Panc1 (cell line): ENCODE measurements at regions not wholly inside any gene's neighbourhood (a gene's known extent, or its start where the extent isn't known, plus 50 kb on each side); places are given as distances from the start of the nearest gene placed in this dataset.
"Not testable (repeated sequence)": the region's sequence is repeated elsewhere in the genome, so short reads cannot be mapped to it uniquely, and the experiment has no call there.

Source experiments
- ATAC-seq: fragments of 200-7000 bp; cut with Tn5 transposase; 2 replicates; pipeline ENCODE4 v1.9.1; 2020; ENCODE audit warnings: mild to moderate bottlenecking, moderate library complexity
- BruUV-seq: library from RNA; stranded (reverse); fragments of 400-500 nt; replicated peaks from 2 replicates; lab custom pipeline; 2021; lab: Mats Ljungman, UMichigan
- CTCF ChIA-PET: fragments of 300-600 bp; sonication (Branson Sonifier 250); formaldehyde crosslinking; loops from one replicate; lab custom pipeline; 2022; ENCODE audit warnings: antibody characterized with exemption; lab: Charles Lee
- POLR2A ChIA-PET: fragments of 300-600 bp; sonication (Branson Sonifier 250); formaldehyde crosslinking; loops from one replicate; lab custom pipeline; 2022; ENCODE audit warnings: antibody characterized with exemption; lab: Charles Lee
- DNase-seq: peaks from one replicate; pipeline ENCODE4 v3.0.0-alpha.2; 2010; ENCODE audit warnings: low read depth, low spot score
- H3K27ac ChIP-seq: 2 replicates; pipeline ENCODE4 v1.5.1; 2011; ENCODE audit warnings: mild to moderate bottlenecking, low read length, inconsistent platforms
- H3K27me3 ChIP-seq: fragments of 200-500 bp; sonication (Bioruptor generic); 2 replicates; pipeline ENCODE4 v1.6.0; 2014; ENCODE audit warnings: low read length, inconsistent platforms; ENCODE audit not compliant: control insufficient read depth, insufficient read depth
- H3K36me3 ChIP-seq: fragments of 200-500 bp; sonication (Bioruptor generic); 2 replicates; pipeline ENCODE4 v1.5.1; 2014; ENCODE audit warnings: inconsistent platforms, mild to moderate bottlenecking, low read length, moderate library complexity; ENCODE audit not compliant: control insufficient read depth, insufficient read depth
- H3K4me1 ChIP-seq: 2 replicates; pipeline ENCODE4 v1.5.1; 2011; ENCODE audit warnings: inconsistent platforms, mild to moderate bottlenecking, low read length, moderate library complexity; ENCODE audit not compliant: control insufficient read depth, insufficient read depth
- H3K4me3 ChIP-seq, 2 experiments: 2 replicates each; pipeline ENCODE4 v1.5.1; 2011 to 2012; ENCODE audit warnings: low read depth in 2 of 2, low read length in 2 of 2, mild to moderate bottlenecking in 2 of 2, inconsistent platforms in 1 of 2, moderate library complexity in 1 of 2
- H3K9me3 ChIP-seq: fragments of 200-500 bp; sonication (Bioruptor generic); 2 replicates; pipeline ENCODE4 v1.5.1; 2014; ENCODE audit warnings: low read depth, mild to moderate bottlenecking, inconsistent platforms, low read length, moderate library complexity; ENCODE audit not compliant: control insufficient read depth, insufficient read depth
- POLR2AphosphoS5 ChIP-seq: IDR thresholded peaks from 2 replicates; pipeline ENCODE4 v1.6.1; 2012; ENCODE audit warnings: mild to moderate bottlenecking, low read depth, low read length, moderate library complexity
- SIN3A ChIP-seq: IDR thresholded peaks from 2 replicates; pipeline ENCODE4 v1.6.1; 2012; ENCODE audit warnings: low read depth, mild to moderate bottlenecking, low read length, moderate library complexity, borderline replicate concordance; ENCODE audit not compliant: insufficient read depth
- TCF7L2 ChIP-seq: IDR thresholded peaks from 2 replicates; pipeline ENCODE4 v1.6.1; 2011; ENCODE audit warnings: mild to moderate bottlenecking, low read depth, low read length, inconsistent platforms
- in situ Hi-C: cut with HindIII; loops from 2 replicates; pipeline ENCODE4 v1.10.0; 2016; ENCODE audit warnings: low sequenced_read_pairs, low pct_unique_long_range_greater_than_20kb
- intact Hi-C: fragments of 100-400 bp; cut with micrococcal nuclease; formaldehyde crosslinking; loops from one replicate; pipeline ENCODE4 v1.10.0; 2022; ENCODE audit not compliant: unreplicated experiment
- TF ChIP-seq, protein P1 (sequence below), 2 experiments: IDR thresholded peaks; 2 replicates each; pipeline ENCODE4 v1.6.1; 2011 to 2012; ENCODE audit warnings: low read depth in 2 of 2, control low read depth in 1 of 2, low read length in 1 of 2, mild to moderate bottlenecking in 1 of 2, moderate library complexity in 1 of 2; ENCODE audit not compliant: insufficient read depth in 1 of 2
- TF ChIP-seq, protein P2 (sequence below): fragments of 450-650 bp; IDR thresholded peaks from 2 replicates; pipeline ENCODE4 v1.5.1; 2017; ENCODE audit warnings: mild to moderate bottlenecking

DNA sequence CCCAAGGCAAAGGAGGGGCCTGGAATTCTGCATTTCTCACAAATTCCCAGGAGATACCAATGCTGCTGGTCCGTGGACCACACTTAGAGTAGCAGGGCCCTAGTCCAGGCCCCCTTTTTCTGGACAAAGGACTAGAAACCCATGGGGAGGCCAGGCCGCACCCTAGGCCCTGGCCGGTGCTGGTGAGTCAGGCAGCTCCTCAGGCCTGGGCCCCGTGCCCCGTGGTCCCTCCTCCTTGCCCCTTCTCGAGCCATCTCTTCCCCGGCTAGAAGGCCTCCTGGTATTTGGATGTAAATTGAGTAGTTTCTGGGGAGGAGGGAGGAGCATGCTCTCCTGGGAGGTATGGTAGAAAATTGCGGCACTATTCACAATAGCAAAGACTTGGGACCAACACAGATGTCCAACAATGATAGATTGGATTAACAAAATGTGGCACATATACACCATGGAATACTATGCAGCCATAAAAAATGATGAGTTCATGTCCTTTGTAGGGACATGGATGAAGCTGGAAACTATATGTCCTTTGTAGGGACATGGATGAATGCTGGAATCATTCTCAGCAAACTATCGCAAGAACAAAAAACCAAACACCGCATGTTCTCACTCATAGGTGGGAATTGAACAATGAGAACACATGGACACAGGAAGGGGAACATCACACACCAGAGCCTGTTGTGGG, 91.9 kb downstream of the KATNIP start:
- H3K36me3 ChIP-seq, BruUV-seq, CTCF ChIA-PET, H3K9me3 ChIP-seq, ATAC-seq, intact Hi-C loops, POLR2A ChIA-PET, H3K27me3 ChIP-seq, H3K27ac ChIP-seq, DNase-seq, H3K4me1 ChIP-seq, in situ Hi-C loops, H3K4me3 ChIP-seq: not testable (repeated sequence)

DNA sequence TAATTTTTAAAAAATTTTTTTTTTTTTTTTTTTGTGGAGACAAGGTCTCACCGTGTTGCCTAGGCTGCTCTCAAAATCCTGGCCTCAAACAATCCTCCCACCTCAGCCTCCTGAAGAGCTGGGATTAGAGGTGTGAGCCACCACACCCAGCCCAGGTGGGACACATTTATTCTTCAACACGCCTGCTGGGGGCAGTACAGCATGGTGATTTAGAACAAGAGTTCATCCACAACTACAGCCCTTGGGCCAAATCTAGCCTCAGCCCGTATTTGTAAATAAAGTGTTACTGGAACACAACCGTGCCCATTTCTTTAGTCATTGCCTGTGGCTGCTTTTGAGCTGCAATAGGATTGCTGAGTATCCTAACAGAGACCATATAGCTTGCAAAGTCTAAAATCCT, 92.8 kb downstream of the KATNIP start:
- no peaks in the 10 kb centered on the region for H3K4me1 ChIP-seq
- ATAC-seq, result peak; percentile 61; the same call in 1 of the 2 replicates
- TF ChIP-seq SIN3A (no peak), POLR2AphosphoS5 (no peak), TCF7L2 (no peak)
- TF ChIP-seq, protein P1, sequence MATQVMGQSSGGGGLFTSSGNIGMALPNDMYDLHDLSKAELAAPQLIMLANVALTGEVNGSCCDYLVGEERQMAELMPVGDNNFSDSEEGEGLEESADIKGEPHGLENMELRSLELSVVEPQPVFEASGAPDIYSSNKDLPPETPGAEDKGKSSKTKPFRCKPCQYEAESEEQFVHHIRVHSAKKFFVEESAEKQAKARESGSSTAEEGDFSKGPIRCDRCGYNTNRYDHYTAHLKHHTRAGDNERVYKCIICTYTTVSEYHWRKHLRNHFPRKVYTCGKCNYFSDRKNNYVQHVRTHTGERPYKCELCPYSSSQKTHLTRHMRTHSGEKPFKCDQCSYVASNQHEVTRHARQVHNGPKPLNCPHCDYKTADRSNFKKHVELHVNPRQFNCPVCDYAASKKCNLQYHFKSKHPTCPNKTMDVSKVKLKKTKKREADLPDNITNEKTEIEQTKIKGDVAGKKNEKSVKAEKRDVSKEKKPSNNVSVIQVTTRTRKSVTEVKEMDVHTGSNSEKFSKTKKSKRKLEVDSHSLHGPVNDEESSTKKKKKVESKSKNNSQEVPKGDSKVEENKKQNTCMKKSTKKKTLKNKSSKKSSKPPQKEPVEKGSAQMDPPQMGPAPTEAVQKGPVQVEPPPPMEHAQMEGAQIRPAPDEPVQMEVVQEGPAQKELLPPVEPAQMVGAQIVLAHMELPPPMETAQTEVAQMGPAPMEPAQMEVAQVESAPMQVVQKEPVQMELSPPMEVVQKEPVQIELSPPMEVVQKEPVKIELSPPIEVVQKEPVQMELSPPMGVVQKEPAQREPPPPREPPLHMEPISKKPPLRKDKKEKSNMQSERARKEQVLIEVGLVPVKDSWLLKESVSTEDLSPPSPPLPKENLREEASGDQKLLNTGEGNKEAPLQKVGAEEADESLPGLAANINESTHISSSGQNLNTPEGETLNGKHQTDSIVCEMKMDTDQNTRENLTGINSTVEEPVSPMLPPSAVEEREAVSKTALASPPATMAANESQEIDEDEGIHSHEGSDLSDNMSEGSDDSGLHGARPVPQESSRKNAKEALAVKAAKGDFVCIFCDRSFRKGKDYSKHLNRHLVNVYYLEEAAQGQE (IDR thresholded peaks at IDR 0.05; ENCODE audit: insufficient read depth in 1 of 2, low read depth in 2 of 2, low read length in 1 of 2), result no peak
- TF ChIP-seq, protein P2, sequence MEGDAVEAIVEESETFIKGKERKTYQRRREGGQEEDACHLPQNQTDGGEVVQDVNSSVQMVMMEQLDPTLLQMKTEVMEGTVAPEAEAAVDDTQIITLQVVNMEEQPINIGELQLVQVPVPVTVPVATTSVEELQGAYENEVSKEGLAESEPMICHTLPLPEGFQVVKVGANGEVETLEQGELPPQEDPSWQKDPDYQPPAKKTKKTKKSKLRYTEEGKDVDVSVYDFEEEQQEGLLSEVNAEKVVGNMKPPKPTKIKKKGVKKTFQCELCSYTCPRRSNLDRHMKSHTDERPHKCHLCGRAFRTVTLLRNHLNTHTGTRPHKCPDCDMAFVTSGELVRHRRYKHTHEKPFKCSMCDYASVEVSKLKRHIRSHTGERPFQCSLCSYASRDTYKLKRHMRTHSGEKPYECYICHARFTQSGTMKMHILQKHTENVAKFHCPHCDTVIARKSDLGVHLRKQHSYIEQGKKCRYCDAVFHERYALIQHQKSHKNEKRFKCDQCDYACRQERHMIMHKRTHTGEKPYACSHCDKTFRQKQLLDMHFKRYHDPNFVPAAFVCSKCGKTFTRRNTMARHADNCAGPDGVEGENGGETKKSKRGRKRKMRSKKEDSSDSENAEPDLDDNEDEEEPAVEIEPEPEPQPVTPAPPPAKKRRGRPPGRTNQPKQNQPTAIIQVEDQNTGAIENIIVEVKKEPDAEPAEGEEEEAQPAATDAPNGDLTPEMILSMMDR, result no peak; the same call in 1 of the 2 replicates
- no peaks in the 10 kb centered on the region for H3K36me3 ChIP-seq
- no peak for DNase-seq
- no peak overlapping the region for H3K27ac ChIP-seq
- no TSS peak for BruUV-seq
- H3K9me3 ChIP-seq, result no peaks in the 10 kb centered on the region
- CTCF ChIA-PET, result interaction anchor here (0.6 kb wide), 1 partner anchor 266 kb away, joined by 7 read pairs; no protein-coding TSS in a partner anchor
- POLR2A ChIA-PET, result interaction anchor here (0.6 kb wide), 1 partner anchor 78 kb away, joined by 4 read pairs; no protein-coding TSS in a partner anchor
- intact Hi-C loops, result no loop called here
- in situ Hi-C loops, result no loop called here
- no peak overlapping the region for H3K4me3 ChIP-seq
- H3K27me3 ChIP-seq, result no peaks in the 10 kb centered on the region

DNA sequence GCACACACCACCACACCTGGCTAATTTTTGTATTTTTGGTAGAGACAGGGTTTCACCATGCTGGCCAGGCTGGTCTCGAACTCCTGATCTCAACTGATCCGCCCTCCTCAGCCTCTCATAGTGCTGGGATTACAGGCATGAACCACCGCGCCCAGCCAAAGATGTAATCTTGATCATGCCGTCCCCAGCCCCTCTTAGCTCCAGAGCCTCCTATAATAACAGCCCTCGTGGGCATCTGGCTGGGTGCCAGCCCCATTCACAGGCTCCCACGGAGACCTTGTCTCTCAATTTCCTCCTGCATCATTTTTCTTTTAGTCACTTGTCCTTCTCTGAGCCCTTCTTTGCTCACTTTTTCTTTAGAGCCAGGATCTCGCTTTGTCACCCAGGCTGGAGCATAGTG, 94.2 kb downstream of the KATNIP start:
- Histone ChIP-seq H3K27me3 (no peaks in the 10 kb centered on the region), H3K36me3 (no peaks in the 10 kb centered on the region), H3K9me3 (no peaks in the 10 kb centered on the region), H3K4me3 (no peak overlapping the region), H3K27ac (no peak overlapping the region), H3K4me1 (no peaks in the 10 kb centered on the region)
- in situ Hi-C loops, result no loop called here
- intact Hi-C loops, result no loop called here
- ChIA-PET POLR2A (no interaction called here), CTCF (no interaction called here)
- DNase-seq, result no peak
- BruUV-seq, result no TSS peak
- ATAC-seq, result no peak
- TF ChIP-seq SIN3A (no peak), POLR2AphosphoS5 (no peak), TCF7L2 (no peak)
- TF ChIP-seq, protein P2, result no peak
- TF ChIP-seq, protein P1 (IDR thresholded peaks at IDR 0.05; ENCODE audit: insufficient read depth in 1 of 2, low read depth in 2 of 2, low read length in 1 of 2), result no peak
